ENCODE measurements at regions not wholly inside any gene's neighbourhood (a gene's known extent, or its start where the extent isn't known, plus 50 kb on each side); places are given as distances from the start of the nearest gene placed in this dataset.

DNA sequence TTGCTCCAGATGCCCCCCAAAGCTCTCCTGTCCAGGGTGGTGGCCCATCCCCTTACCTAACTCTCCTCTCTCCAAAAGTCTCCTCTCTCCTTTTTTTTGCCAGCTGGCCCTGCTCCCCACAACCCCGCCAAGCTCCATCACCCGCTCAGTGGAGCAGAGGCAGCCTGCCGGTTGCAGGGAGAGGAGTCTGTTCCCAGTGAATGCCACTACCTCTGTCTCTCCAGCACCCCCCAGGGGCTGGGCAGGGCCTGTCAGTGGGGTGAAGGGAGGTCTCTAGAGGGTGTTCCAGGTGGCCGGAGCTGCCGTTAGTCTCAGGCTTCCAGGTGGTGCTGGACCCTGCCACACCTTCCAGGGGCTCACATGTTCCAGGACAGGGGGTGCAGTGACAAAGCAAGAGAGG lies 387.0 kb downstream of the CTTN start:
- TF ChIP-seq, protein P1, sequence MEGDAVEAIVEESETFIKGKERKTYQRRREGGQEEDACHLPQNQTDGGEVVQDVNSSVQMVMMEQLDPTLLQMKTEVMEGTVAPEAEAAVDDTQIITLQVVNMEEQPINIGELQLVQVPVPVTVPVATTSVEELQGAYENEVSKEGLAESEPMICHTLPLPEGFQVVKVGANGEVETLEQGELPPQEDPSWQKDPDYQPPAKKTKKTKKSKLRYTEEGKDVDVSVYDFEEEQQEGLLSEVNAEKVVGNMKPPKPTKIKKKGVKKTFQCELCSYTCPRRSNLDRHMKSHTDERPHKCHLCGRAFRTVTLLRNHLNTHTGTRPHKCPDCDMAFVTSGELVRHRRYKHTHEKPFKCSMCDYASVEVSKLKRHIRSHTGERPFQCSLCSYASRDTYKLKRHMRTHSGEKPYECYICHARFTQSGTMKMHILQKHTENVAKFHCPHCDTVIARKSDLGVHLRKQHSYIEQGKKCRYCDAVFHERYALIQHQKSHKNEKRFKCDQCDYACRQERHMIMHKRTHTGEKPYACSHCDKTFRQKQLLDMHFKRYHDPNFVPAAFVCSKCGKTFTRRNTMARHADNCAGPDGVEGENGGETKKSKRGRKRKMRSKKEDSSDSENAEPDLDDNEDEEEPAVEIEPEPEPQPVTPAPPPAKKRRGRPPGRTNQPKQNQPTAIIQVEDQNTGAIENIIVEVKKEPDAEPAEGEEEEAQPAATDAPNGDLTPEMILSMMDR (conservative IDR thresholded peaks at IDR 0.05; ENCODE audit: low read depth in 2 of 2), result peak in 1 of 2 experiments; percentile 27; a peak in 2 of 4 replicates
- no peak for TF ChIP-seq CREB1 (CRISPR knock-in tag; IDR thresholded peaks at IDR 0.05; ENCODE audit: low read depth)
- TF ChIP-seq EZH2phosphoT487 (IDR thresholded peaks at IDR 0.05; ENCODE audit: unreplicated experiment), result no peak
- no peak for TF ChIP-seq EZH2 (IDR thresholded peaks at IDR 0.05; ENCODE audit: low read depth, unreplicated experiment)
- no peak for TF ChIP-seq POLR2AphosphoS5 (IDR thresholded peaks at IDR 0.05; ENCODE audit: low read depth)
- TF ChIP-seq, protein P2, sequence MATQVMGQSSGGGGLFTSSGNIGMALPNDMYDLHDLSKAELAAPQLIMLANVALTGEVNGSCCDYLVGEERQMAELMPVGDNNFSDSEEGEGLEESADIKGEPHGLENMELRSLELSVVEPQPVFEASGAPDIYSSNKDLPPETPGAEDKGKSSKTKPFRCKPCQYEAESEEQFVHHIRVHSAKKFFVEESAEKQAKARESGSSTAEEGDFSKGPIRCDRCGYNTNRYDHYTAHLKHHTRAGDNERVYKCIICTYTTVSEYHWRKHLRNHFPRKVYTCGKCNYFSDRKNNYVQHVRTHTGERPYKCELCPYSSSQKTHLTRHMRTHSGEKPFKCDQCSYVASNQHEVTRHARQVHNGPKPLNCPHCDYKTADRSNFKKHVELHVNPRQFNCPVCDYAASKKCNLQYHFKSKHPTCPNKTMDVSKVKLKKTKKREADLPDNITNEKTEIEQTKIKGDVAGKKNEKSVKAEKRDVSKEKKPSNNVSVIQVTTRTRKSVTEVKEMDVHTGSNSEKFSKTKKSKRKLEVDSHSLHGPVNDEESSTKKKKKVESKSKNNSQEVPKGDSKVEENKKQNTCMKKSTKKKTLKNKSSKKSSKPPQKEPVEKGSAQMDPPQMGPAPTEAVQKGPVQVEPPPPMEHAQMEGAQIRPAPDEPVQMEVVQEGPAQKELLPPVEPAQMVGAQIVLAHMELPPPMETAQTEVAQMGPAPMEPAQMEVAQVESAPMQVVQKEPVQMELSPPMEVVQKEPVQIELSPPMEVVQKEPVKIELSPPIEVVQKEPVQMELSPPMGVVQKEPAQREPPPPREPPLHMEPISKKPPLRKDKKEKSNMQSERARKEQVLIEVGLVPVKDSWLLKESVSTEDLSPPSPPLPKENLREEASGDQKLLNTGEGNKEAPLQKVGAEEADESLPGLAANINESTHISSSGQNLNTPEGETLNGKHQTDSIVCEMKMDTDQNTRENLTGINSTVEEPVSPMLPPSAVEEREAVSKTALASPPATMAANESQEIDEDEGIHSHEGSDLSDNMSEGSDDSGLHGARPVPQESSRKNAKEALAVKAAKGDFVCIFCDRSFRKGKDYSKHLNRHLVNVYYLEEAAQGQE (IDR thresholded peaks at IDR 0.05; ENCODE audit: unreplicated experiment), result no peak
- no peak for TF ChIP-seq STAT1 (IDR thresholded peaks at IDR 0.05; ENCODE audit: unreplicated experiment)
- TF ChIP-seq JUNB (IDR thresholded peaks at IDR 0.05; ENCODE audit: unreplicated experiment), result no peak
- no peak for TF ChIP-seq NANOG (IDR thresholded peaks at IDR 0.05; ENCODE audit: borderline replicate concordance)
- no peak for TF ChIP-seq ZNF114 (CRISPR knock-in tag; IDR thresholded peaks at IDR 0.05)
- no peak for TF ChIP-seq ZNF331 (CRISPR knock-in tag; IDR thresholded peaks at IDR 0.05; ENCODE audit: low read depth)

All from GM23338 (cell line).